Neural progenitor cell (in vitro differentiated cells): ENCODE measurements at regions not wholly inside any gene's neighbourhood (a gene's known extent, or its start where the extent isn't known, plus 50 kb on each side); places are given as distances from the start of the nearest gene placed in this dataset.

Experiments used
- DNase-seq: peaks from one replicate; pipeline ENCODE4 v3.0.0-alpha.2; 2016; ENCODE audit warnings: low spot score
- H2AFZ ChIP-seq: fragments of 200-600 bp; sonication (generic); replicated peaks from 2 replicates; pipeline ENCODE4 v1.6.1; 2016; ENCODE audit warnings: antibody characterized with exemption
- H3F3A ChIP-seq: fragments of 200-600 bp; sonication (generic); 2 replicates; pipeline ENCODE4 v1.6.1; 2016; ENCODE audit warnings: antibody characterized with exemption, low read depth
- H3K27ac ChIP-seq: fragments of 200-600 bp; sonication (generic); 2 replicates; pipeline ENCODE4 v1.5.1; 2016; ENCODE audit warnings: mild to moderate bottlenecking
- H3K27me3 ChIP-seq: fragments of 200-600 bp; sonication (generic); 2 replicates; pipeline ENCODE4 v1.6.1; 2016; ENCODE audit warnings: mild to moderate bottlenecking, moderate library complexity
- H3K36me3 ChIP-seq: fragments of 200-600 bp; sonication (generic); 2 replicates; pipeline ENCODE4 v1.5.1; 2016
- H3K4me1 ChIP-seq: fragments of 200-600 bp; sonication (generic); 2 replicates; pipeline ENCODE4 v1.6.1; 2016; ENCODE audit warnings: mixed run types
- H3K4me2 ChIP-seq: fragments of 200-600 bp; sonication (generic); 2 replicates; pipeline ENCODE4 v1.6.1; 2016
- H3K4me3 ChIP-seq: fragments of 200-600 bp; sonication (generic); 2 replicates; pipeline ENCODE4 v1.5.1; 2016
- H3K79me2 ChIP-seq: fragments of 200-600 bp; sonication (generic); 2 replicates; pipeline ENCODE4 v1.6.1; 2016; ENCODE audit warnings: low read depth
- H3K9ac ChIP-seq: fragments of 200-600 bp; sonication (generic); 2 replicates; pipeline ENCODE4 v1.6.1; 2016
- H3K9me3 ChIP-seq: fragments of 200-600 bp; sonication (generic); 2 replicates; pipeline ENCODE4 v1.5.1; 2016; ENCODE audit warnings: low read depth
- H4K20me1 ChIP-seq: fragments of 200-600 bp; sonication (generic); 2 replicates; pipeline ENCODE4 v1.6.1; 2016; ENCODE audit warnings: low read depth
- H3K27ac Mint-ChIP-seq: 3 replicates; pipeline ENCODE4 v1.8.0; 2021; ENCODE audit warnings: mixed read lengths
- H3K27me3 Mint-ChIP-seq: 2 replicates; pipeline ENCODE4 v1.8.0; 2022; ENCODE audit warnings: low read depth, mild to moderate bottlenecking, inconsistent platforms, moderate library complexity, mixed read lengths; ENCODE audit not compliant: insufficient read depth
- H3K36me3 Mint-ChIP-seq: 3 replicates; pipeline ENCODE4 v1.8.0; 2021; ENCODE audit warnings: mixed read lengths
- H3K4me1 Mint-ChIP-seq: 3 replicates; pipeline ENCODE4 v1.8.0; 2021; ENCODE audit warnings: mixed read lengths
- H3K4me3 Mint-ChIP-seq: 3 replicates; pipeline ENCODE4 v1.8.0; 2021; ENCODE audit warnings: mild to moderate bottlenecking, moderate library complexity, mixed read lengths
- H3K9me3 Mint-ChIP-seq: 3 replicates; pipeline ENCODE4 v1.8.0; 2020; ENCODE audit warnings: mixed read lengths
- CTCF ChIP-seq: fragments of 200-600 bp; sonication (generic); IDR thresholded peaks from 2 replicates; pipeline ENCODE4 v1.5.1; 2017; ENCODE audit warnings: antibody characterized with exemption, mild to moderate bottlenecking
- EZH2 ChIP-seq: fragments of 200-600 bp; sonication (generic); IDR thresholded peaks from 2 replicates; pipeline ENCODE4 v1.6.1; 2017; ENCODE audit warnings: antibody characterized with exemption, mild to moderate bottlenecking, moderate library complexity
- EZH2phosphoT487 ChIP-seq: fragments of 200-600 bp; sonication (generic); IDR thresholded peaks from 2 replicates; pipeline ENCODE4 v1.6.1; 2017; ENCODE audit warnings: antibody characterized with exemption

- Histone ChIP-seq H3K9ac (no peak overlapping the region), H3K4me1 (no peaks in the 10 kb centered on the region), H3K27me3 (no peaks in the 10 kb centered on the region), H4K20me1 (no peaks in the 10 kb centered on the region), H3K4me2 (no peak overlapping the region), H3K27ac (no peak overlapping the region), H3K4me3 (no peak overlapping the region), H3K36me3 (no peaks in the 10 kb centered on the region), H3K9me3 (no peaks in the 10 kb centered on the region), H3K79me2 (no peaks in the 10 kb centered on the region), H2AFZ (no peak overlapping the region), H3F3A (no peaks in the 10 kb centered on the region)
- H3K27me3 Mint-ChIP-seq = no peaks in the 10 kb centered on the region
- TF ChIP-seq EZH2 (no peak), CTCF (no peak), EZH2phosphoT487 (no peak)
- no peaks in the 10 kb centered on the region for H3K9me3 Mint-ChIP-seq
- H3K4me1 Mint-ChIP-seq = no peaks in the 10 kb centered on the region
- no peaks in the 10 kb centered on the region for H3K36me3 Mint-ChIP-seq
- H3K27ac Mint-ChIP-seq = no peak overlapping the region
- no peak for DNase-seq
- H3K4me3 Mint-ChIP-seq = no peak overlapping the region
These were observed 277.8 kb upstream of the DNAJC19 start for GRCh38 chr3:181267312-181267711.

GRCh38 chr3:181265750-181266333 is 276.3 kb upstream of the DNAJC19 start:
- H3K36me3 Mint-ChIP-seq = no peaks in the 10 kb centered on the region
- H3K4me2 ChIP-seq = no peak overlapping the region

GRCh38 chr3:181264486-181264885 is 274.9 kb upstream of the DNAJC19 start:
- Histone ChIP-seq H3F3A (no peaks in the 10 kb centered on the region), H4K20me1 (no peaks in the 10 kb centered on the region), H3K9ac (no peak overlapping the region), H3K9me3 (no peaks in the 10 kb centered on the region), H3K4me1 (no peaks in the 10 kb centered on the region), H3K36me3 (no peaks in the 10 kb centered on the region), H3K27ac (no peak overlapping the region), H3K4me3 (no peak overlapping the region), H3K27me3 (no peaks in the 10 kb centered on the region), H3K4me2 (no peak overlapping the region), H2AFZ (no peak overlapping the region), H3K79me2 (no peaks in the 10 kb centered on the region)
- no peak for DNase-seq
- no peak overlapping the region for H3K4me3 Mint-ChIP-seq
- TF ChIP-seq EZH2 (no peak), CTCF (no peak), EZH2phosphoT487 (no peak)
- no peak overlapping the region for H3K27ac Mint-ChIP-seq
- peaks cover 2% of the 10 kb centered on the region for H3K9me3 Mint-ChIP-seq
- peaks cover under 1% of the 10 kb centered on the region for H3K27me3 Mint-ChIP-seq
- H3K4me1 Mint-ChIP-seq = no peaks in the 10 kb centered on the region
- no peaks in the 10 kb centered on the region for H3K36me3 Mint-ChIP-seq

More at GRCh38 chr3:181265750-181266333, 276.3 kb upstream of the DNAJC19 start:
- no peaks in the 10 kb centered on the region for H3K9me3 ChIP-seq
- no peaks in the 10 kb centered on the region for H3K79me2 ChIP-seq
- TF ChIP-seq CTCF (no peak), EZH2 (no peak), EZH2phosphoT487 (no peak)
- H3K36me3 ChIP-seq = no peaks in the 10 kb centered on the region
- H3K27ac ChIP-seq = no peak overlapping the region
- no peaks in the 10 kb centered on the region for H4K20me1 ChIP-seq
- Mint-ChIP-seq H3K27me3 (no peaks in the 10 kb centered on the region), H3K4me3 (no peak overlapping the region), H3K4me1 (no peaks in the 10 kb centered on the region), H3K27ac (no peak overlapping the region), H3K9me3 (peaks cover 2% of the 10 kb centered on the region)
- no peak overlapping the region for H3K9ac ChIP-seq
- no peaks in the 10 kb centered on the region for H3K4me1 ChIP-seq
- no peaks in the 10 kb centered on the region for H3F3A ChIP-seq
- no peaks in the 10 kb centered on the region for H3K27me3 ChIP-seq
- no peak overlapping the region for H2AFZ ChIP-seq
- DNase-seq = no peak
- H3K4me3 ChIP-seq = no peak overlapping the region
